ENCODE measurements at regions not wholly inside any gene's neighbourhood (a gene's known extent, or its start where the extent isn't known, plus 50 kb on each side); places are given as distances from the start of the nearest gene placed in this dataset.

- WGBS, 2 donors, result 50 to 78% methylated on average over 1 of the region's 1 CpG
- no peak for TF ChIP-seq POLR2A (IDR thresholded peaks at IDR 0.05)
- no peak for DNase-seq (ENCODE audit: low spot score in 2 of 2)
- intact Hi-C loops (cut with DNase I; ENCODE audit: low total_unique reads), result no loop called here
- H3K4me3 ChIP-seq (ENCODE audit: low read depth, poor library complexity, severe bottlenecking), result no peak overlapping the region
These were observed 295.5 kb downstream of the AHR start for GRCh38 chr7:17593819-17594419.

- intact Hi-C loops (cut with DNase I; ENCODE audit: low total_unique reads), result no loop called here
- DNase-seq (ENCODE audit: low spot score in 2 of 2), result no peak
- no peak for TF ChIP-seq POLR2A (IDR thresholded peaks at IDR 0.05)
- TF ChIP-seq, protein P1, sequence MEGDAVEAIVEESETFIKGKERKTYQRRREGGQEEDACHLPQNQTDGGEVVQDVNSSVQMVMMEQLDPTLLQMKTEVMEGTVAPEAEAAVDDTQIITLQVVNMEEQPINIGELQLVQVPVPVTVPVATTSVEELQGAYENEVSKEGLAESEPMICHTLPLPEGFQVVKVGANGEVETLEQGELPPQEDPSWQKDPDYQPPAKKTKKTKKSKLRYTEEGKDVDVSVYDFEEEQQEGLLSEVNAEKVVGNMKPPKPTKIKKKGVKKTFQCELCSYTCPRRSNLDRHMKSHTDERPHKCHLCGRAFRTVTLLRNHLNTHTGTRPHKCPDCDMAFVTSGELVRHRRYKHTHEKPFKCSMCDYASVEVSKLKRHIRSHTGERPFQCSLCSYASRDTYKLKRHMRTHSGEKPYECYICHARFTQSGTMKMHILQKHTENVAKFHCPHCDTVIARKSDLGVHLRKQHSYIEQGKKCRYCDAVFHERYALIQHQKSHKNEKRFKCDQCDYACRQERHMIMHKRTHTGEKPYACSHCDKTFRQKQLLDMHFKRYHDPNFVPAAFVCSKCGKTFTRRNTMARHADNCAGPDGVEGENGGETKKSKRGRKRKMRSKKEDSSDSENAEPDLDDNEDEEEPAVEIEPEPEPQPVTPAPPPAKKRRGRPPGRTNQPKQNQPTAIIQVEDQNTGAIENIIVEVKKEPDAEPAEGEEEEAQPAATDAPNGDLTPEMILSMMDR (IDR thresholded peaks at IDR 0.05), result no peak
- no peak overlapping the region for H3K4me3 ChIP-seq (ENCODE audit: low read depth, poor library complexity, severe bottlenecking)
- 88 to 90% methylated on average over 1 of the region's 1 CpG for WGBS, 2 donors
These were observed 297.1 kb downstream of the AHR start for GRCh38 chr7:17595546-17595945.

- WGBS, 2 donors, result 76 to 94% methylated on average over 3 of the region's 3 CpGs
- DNase-seq (ENCODE audit: low spot score in 2 of 2), result no peak
- TF ChIP-seq POLR2A (IDR thresholded peaks at IDR 0.05), result no peak
- TF ChIP-seq, protein P1 (IDR thresholded peaks at IDR 0.05), result no peak
- intact Hi-C loops (cut with DNase I; ENCODE audit: low total_unique reads), result no loop called here
- H3K4me3 ChIP-seq (ENCODE audit: low read depth, poor library complexity, severe bottlenecking), result no peak overlapping the region
These were observed 299.9 kb downstream of the AHR start for GRCh38 chr7:17598305-17598704.

- TF ChIP-seq, protein P1 (IDR thresholded peaks at IDR 0.05), result no peak
- no peak for TF ChIP-seq POLR2A (IDR thresholded peaks at IDR 0.05)
- H3K4me3 ChIP-seq (ENCODE audit: low read depth, poor library complexity, severe bottlenecking), result no peak overlapping the region
- DNase-seq (ENCODE audit: low spot score in 2 of 2), result no peak
- intact Hi-C loops (cut with DNase I; ENCODE audit: low total_unique reads), result no loop called here
These were observed 300.4 kb downstream of the AHR start for GRCh38 chr7:17598846-17599245.

- no peak overlapping the region for H3K4me3 ChIP-seq (ENCODE audit: low read depth, poor library complexity, severe bottlenecking)
- WGBS, 2 donors, result 50 to 52% methylated on average over 7 of the region's 7 CpGs
- intact Hi-C loops (cut with DNase I; ENCODE audit: low total_unique reads), result no loop called here
- DNase-seq (ENCODE audit: low spot score in 2 of 2), result no peak
- TF ChIP-seq, protein P1 (IDR thresholded peaks at IDR 0.05), result no peak
- TF ChIP-seq POLR2A (IDR thresholded peaks at IDR 0.05), result no peak
These were observed 301.4 kb downstream of the AHR start for GRCh38 chr7:17599733-17600339.

DNA sequence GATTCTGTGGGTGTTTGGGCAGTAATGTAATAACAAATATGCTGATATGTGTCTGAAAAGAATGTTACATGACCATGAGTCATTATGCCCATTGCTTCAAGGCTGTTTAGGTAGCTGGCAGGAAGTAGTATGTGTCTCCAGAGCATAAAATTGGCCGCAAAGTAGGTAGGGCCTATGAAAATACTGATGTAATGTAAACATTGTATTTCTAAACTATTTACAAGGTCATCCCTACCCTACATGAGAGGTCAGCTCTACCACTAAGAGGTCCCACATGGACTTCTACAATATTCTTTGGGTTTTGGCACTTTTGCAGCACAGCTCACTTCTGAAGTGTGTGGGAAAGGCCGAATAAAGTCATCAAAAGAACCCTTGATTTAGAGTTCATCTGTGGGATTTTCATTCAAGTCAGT lies 301.9 kb downstream of the AHR start:
- 37 to 53% methylated on average over 2 of the region's 2 CpGs for WGBS, 2 donors
- DNase-seq (ENCODE audit: low spot score in 2 of 2), result no peak
- intact Hi-C loops (cut with DNase I; ENCODE audit: low total_unique reads), result no loop called here
- H3K4me3 ChIP-seq (ENCODE audit: low read depth, poor library complexity, severe bottlenecking), result no peak overlapping the region
- TF ChIP-seq, protein P1 (IDR thresholded peaks at IDR 0.05), result no peak
- no peak for TF ChIP-seq POLR2A (IDR thresholded peaks at IDR 0.05)
